Cortex of kidney (tissue), 1 donor: ENCODE measurements at regions not wholly inside any gene's neighbourhood (a gene's known extent, or its start where the extent isn't known, plus 50 kb on each side); places are given as distances from the start of the nearest gene placed in this dataset.
"Not testable (repeated sequence)": the region's sequence is repeated elsewhere in the genome, so short reads cannot be mapped to it uniquely, and the experiment has no call there.

ENCODE experiments used
- DNase-seq: peaks from one replicate; lab custom pipeline; 2025; lab: John Stamatoyannopoulos, UW

DNA sequence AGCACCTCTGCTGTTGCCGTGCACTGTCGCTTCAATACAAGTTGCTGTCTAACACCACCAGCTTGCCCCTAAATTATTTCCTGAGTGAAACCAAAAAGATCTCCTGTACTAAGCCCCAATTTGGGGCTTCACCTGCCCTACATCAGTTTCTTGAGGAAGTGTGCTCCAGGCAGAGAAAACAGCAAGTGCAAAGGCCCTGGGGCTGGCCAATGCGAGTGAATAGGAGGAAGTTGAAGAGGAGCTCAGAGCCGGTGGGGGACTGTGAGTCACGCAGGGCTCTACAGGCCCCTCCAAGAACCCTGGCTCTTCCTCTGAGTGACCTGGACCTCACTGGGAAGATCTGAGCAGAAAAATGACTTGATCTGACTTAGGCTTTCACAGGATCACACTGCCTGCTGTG, 117.2 kb downstream of the IPO8 start:
- no peak for DNase-seq

GRCh38 chr12:30573145-30573544, 122.5 kb downstream of the IPO8 start:
- no peak for DNase-seq

DNA sequence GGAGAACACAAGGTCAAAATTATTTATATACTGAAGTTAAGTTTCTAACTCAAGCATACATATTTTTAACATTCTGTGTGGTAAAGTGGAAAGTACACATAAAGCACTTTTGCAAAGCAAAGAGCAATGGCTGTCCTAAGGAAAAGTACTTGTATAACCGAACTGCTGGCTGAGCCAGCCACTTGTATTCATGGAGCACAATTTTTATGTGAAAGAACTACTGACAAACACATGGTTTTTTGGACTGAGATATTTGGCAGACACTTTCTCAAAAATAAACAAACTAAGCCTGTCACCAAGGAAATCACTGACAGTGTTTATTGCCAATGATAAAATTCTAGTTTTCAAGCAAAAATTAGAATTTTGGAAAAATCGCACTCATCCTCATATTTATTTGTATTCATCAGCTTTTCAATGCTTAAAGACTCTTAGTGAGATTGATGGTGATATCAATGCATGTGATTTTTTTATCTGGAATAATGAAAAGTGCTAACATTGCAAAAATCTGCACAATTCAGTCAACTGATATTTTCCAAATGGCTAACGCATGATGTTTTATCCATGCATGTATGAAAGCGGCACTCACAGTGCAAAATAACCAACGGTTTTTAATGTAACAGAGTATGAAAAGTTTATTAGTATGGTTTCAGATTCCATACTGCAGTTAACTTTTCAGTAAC, 125.3 kb downstream of the IPO8 start:
- no peak for DNase-seq

GRCh38 chr12:30569426-30569825, 126.2 kb downstream of the IPO8 start:
- no peak for DNase-seq

- no peak for DNase-seq
Measured at GRCh38 chr12:30568453-30568852, 127.2 kb downstream of the IPO8 start.

DNA sequence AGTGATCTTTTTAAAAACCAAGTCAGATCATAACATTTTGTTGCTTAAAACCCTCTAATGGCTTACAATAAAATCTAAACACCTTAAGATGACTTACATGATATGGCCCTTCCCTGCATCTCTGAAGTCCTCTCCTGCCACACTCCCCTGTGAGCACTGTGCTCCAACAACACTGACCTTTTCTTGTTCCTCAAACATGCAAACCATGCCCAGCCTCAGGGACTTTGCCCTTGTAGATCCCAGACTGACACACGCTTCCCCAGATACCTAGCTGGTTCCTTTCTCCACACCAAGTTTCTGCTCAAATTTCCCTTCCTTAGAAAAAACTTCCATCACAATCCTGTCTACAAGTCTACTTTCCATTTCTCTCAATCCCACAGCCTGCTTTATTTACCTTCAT, 128.6 kb downstream of the IPO8 start:
- DNase-seq, result no peak

DNA sequence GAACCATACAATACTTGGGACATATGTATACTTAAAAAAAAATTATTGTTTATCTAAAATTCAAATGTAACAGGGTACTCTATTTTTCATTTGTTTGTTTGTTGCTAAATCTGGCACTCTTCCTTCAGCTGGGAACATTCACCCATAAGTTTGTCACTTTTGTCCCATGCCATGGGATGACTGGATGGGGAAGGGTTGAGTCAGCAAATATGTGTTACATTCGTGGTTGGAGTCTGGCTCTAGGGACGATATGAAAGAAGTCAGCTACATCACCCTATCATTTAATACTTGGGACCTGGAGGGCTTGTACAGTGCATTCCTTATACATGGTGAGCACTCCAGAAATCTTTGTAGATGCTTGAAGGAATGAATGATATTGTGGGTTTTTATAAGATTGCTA, 131.3 kb downstream of the IPO8 start:
- no peak for DNase-seq

- DNase-seq, result no peak
Measured at GRCh38 chr12:30548203-30548602, 147.5 kb downstream of the IPO8 start.

DNA sequence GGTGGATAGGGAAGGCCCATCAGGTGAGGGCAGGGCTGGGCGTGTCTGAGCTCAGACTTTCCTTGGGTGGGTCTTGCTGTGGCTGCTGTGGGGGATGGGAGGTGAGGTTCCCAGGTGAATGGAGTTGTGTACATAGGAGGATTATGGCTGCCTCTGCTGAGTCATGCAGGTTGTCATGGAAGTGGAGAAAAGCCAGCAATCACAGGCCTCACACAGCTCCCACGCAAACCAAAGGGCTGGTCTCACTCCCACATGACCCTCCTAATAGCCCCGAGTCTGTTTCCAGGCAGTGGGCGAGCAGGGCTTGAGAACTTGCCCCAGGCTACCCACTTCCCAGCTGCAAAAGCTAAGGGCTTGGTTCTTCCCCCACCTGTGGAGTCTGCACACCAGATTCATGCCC, 149.5 kb downstream of the IPO8 start:
- no peak for DNase-seq

DNA sequence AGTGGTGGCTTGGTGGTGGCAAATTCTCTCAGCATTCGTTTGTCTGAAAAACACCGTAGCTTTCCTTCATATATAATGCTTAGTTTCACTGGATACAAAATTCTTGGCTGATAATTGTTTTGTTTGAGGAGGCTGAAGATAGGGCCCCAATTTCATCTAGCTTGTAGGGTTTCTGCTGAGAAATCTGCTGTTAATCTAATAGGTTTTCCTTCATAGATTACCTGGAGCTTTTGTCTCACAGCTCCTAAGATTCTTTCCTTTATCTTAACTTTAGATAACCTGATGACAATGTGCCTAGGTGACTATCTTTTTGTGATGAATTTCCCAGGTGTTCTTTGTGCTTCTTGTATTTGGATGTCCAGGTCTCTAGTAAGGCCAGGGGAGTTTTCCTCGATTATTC, 151.0 kb downstream of the IPO8 start:
- not testable (repeated sequence) for DNase-seq

- no peak for DNase-seq
Measured at GRCh38 chr12:30537228-30537627, 158.4 kb downstream of the IPO8 start.

DNA sequence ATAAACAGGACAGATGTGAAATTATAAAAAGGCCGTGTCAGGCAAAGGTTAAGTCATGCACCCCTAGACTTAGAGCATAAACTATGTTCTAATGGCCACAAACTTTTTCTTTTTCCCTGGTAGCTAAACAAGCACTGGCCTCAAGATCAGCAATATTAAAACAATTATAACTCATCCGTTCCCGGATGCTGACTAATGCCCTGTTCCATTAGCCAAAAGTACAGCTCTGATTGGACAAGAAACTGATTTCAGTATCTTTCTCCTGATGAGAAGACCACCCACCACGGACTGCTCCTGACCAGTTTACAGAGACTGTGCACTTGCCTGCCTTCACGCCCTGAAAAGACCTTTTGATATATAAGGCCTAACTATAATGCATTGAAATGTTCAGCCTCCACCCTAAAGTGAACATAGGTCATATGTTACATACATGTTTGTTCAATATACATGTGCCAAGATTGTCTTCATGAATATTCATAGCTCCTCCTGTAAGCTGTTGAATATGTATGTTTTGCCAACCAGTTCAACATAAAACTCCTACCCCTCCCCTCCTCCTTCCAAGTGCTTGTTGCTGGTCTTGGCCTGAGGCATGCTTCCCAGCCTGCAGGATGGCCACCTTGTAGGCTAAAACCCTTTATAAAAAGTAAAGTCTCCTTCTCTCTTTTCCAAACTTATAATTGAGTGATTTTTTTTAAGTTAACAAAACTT, 162.0 kb downstream of the IPO8 start:
- no peak for DNase-seq

- no peak for DNase-seq
Measured at GRCh38 chr12:30531731-30532678, 163.7 kb downstream of the IPO8 start.

- no peak for DNase-seq
Measured at GRCh38 chr12:30529489-30530269, 166.0 kb downstream of the IPO8 start.

DNA sequence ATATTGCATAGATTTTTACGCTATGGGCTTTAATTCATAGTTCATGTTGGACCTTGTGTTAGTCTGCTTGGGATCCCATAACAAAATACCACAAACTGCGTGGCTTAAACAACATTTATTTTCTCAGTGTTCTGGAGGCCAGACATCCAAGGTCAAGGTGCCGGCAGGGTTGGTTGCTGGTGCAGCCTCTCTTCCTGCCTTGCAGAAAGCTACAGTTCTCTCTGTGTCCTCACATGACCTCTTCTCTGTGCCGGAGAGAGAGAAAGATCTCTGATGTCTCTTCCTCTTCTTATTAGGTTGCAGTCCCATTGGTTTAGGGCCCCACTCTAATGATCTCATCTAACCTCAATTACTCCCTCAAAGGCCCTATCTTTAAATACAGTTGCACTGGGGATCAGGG, 170.5 kb downstream of the IPO8 start:
- DNase-seq, result no peak

DNA sequence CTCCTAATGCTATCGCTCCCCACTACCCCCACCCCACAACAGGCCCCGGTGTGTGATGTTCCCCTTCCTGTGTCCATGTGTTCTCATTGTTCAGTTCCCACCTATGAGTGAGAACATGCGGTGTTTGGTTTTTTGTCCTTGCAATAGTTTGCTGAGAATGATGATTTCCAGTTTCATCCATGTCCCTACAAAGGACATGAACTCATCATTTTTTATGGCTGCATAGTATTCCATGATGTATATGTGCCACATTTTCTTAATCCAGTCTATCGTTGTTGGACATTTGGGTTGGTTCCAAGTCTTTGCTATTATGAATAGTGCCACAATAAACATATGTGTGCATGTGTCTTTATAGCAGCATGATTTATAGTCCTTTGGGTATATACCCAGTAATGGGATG, 175.4 kb downstream of the IPO8 start:
- not testable (repeated sequence) for DNase-seq

DNA sequence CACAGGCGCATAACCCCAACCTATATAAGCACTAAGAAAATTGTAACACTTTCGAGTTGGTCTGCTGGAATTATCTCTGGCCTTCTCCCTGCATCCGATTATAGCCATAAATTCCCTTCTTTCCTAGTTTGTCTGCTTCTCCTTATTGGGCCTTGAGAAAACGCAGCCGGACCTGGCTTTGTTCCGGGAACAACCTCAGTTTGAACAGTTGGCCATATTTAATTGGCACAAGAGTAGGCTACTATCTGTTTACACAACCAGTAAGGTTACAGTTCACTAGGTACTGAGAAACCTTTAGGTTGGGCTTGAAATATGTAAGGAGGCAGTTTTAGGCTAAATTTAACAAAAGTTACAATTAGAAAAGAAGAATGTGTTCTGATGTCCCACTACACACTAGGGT, 176.1 kb downstream of the IPO8 start:
- no peak for DNase-seq

DNA sequence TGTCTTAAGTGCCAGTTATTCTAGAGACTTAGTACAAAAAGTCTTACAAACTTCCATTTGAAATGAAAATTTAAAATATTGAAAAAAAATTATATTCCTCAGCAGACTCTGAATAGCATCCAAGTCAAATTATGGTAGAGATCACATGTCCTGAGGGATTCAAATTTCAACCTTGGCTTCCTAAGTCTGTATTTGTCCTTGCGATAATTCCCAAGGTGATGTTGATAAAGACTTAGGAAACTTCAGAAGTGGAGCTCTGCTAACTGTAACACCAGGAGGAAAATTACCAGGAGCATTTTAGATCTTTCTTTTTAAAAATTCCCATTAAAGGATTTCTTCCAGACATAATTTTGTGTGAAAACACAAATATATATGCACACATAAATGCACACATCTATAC, 178.3 kb downstream of the IPO8 start:
- DNase-seq, result no peak

DNA sequence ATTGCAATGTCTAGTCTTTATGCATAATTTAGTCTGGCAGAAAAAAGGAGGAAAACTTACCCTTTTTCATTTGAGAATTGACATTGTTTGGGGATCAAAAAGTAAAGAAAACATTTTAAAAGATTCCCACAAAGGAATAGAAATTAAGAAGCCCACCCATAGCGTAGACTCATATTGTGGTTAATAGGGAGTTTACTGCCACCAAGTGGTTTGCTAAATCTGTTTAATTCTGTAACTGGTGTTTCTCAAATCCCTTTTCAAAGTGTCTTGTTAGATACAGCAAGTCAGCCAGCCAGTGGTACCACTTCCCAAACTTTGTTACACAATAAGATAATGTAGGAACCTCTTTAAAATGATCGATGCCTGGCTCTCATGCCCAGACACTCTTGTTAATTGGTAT, 180.3 kb downstream of the IPO8 start:
- DNase-seq, result no peak

DNA sequence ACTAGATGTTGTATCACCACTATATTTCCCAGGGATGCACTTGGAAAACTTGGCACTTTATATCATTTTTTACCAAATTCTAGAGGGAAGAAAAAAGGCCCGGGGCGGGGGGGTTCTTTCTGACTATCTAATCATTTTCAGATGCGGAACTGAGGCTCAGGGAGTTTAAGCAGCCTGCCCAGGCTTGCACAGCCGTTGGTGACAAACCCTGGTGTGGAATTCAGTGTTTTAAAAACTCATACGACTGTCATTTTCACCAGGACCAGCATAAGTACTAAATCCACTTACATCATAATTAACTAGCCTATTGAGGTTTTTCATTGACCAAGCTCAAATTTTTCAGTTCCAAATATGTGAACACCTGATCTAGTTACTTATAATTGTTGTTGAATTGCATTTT, 181.0 kb downstream of the IPO8 start:
- no peak for DNase-seq

- no peak for DNase-seq
Measured at GRCh38 chr12:30508205-30508967, 187.3 kb downstream of the IPO8 start.
